GM18526 (cell line): ENCODE measurements at regions not wholly inside any gene's neighbourhood (a gene's known extent, or its start where the extent isn't known, plus 50 kb on each side); places are given as distances from the start of the nearest gene placed in this dataset.

Experiments
- POLR2A ChIP-seq: IDR thresholded peaks from 3 replicates; pipeline ENCODE4 v1.6.1; 2011; ENCODE audit not compliant: insufficient read length; ENCODE audit errors: extremely low read depth

DNA sequence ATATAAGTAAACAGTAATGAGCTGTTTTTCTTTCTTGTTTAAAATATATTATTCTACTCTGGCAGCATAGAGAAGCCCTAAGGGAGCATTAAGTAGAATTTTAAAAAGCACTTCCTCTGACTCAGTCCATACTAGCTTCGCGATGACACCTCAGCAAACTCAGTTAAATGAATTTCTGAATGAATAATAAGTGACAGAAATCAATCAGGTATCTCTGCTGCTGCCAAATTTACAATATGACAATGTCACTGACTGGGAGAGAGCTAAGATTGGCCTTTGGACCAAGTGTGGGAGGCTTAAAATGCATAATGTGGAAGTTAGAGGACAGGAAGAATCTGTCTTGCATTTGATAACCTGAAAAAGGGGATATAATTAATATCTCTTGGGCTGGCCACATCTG is 296.1 kb downstream of the HHIPL2 start:
- TF ChIP-seq POLR2A = no peak

DNA sequence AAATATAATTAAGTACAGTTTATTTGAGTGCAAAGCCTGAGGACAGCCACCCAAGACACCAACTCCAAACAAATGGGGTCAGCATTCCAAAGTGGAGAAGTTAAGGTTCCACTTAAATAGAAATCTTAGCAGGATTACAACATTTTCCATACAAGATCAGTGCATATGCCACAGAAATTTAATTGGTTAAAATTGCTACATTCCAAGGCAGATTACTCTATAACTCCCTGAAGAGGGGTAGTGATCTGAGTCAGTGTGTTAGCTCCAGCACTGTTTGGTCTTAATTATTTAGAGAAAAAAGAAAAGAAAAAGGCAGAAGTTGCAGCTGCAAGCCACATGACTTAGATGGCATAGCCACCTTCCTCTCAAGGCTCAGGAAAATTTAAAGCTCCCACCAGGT is 297.5 kb downstream of the HHIPL2 start:
- no peak for TF ChIP-seq POLR2A

DNA sequence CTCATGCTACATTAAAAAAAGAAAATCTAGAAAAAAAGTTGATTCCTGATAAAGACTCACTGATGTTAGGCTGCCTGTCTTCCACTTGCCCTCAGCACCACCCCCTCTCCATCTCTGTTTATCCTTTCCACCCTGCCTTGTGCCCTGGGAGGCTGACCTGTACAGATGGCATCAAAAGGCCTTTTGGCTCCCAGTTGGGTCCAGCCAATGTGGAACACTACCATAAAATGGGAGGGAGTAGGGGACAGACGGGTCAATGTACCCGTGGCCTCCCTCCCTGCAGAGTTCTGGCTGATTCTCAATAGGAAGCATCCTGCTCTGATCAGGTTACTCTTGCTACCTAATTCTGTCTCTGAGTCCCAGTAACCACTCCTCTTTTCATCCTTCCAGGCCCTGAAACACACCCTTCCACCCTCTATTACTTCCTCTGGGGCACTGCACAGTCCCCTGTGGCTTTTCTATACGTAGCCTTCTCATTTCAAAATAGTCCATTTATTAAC is 300.0 kb downstream of the HHIPL2 start:
- TF ChIP-seq POLR2A = no peak

DNA sequence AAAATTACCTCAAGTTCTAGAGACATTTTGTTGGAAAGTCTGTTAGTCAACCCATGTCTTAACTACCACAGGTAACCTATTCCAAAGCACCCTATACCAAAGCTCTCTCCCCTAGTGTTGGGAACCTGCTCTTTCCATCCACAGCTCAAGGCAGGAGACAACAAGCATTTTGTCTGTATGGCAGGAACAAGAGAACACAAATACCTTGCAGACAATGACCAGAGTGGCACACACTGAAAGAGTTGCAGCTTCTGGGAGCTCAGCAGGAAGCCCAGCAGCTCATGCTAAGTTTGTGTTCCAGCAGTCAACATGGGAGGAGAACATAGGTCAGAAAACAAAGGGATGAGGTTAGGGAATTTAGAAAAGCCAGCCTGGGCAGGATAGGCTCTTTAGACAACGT is 300.8 kb downstream of the HHIPL2 start:
- TF ChIP-seq POLR2A = no peak

DNA sequence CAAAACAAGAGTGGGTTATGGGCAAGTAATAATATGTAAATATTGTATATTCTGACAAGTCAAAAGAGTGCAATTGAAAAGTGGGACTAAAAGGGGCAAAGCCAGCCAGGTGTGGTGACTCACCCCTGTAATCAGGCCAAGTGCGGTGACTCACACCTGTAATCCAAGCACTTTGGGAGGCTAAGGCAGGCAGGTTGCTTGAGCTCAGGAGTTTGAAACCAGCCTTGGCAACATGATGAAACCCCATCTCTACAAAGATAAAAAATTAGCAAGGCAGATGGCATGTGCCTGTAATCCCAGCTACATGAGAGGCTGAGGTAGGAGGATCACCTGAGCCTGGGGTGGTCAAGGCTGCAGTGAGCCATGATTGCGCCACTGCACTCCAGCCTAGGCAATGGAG is 304.0 kb downstream of the HHIPL2 start:
- TF ChIP-seq POLR2A = no peak

DNA sequence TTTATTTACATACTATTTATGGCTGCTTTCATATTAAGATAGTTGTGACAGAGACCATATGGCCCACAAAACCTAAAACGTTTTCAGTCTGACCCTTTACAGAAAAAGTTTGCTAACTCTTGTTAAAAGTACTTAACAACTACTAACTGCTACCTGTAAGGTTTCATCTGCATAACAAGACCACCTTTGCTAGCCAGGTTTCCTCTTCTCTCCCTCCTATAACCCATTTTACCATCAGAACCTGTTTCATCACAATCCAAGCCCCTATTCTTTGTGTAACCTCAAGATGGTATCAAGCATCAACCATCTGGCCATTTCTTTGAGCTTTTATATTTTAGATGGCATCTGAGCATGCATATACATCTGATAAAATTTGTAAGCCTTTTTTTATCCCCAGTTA is 305.4 kb downstream of the HHIPL2 start:
- TF ChIP-seq POLR2A = no peak

DNA sequence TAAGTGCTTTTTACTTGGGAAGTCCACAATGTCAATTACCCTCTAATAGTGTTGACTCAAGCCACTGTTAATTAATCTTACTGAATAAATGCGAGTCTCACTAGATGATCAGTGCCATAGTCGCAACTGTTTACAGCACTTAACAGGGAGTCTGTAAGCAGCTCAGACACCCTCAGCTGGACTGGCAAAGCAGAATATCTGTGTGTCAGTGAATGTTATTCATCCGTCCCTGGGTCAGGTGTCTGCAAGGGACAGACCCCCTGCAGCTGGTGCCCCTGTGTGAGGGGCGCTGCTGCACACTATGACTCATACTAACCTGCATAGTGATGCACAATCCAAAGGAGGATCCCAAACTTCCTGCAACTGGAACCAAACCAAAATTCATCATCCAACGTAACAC is 306.5 kb downstream of the HHIPL2 start:
- TF ChIP-seq POLR2A = no peak

DNA sequence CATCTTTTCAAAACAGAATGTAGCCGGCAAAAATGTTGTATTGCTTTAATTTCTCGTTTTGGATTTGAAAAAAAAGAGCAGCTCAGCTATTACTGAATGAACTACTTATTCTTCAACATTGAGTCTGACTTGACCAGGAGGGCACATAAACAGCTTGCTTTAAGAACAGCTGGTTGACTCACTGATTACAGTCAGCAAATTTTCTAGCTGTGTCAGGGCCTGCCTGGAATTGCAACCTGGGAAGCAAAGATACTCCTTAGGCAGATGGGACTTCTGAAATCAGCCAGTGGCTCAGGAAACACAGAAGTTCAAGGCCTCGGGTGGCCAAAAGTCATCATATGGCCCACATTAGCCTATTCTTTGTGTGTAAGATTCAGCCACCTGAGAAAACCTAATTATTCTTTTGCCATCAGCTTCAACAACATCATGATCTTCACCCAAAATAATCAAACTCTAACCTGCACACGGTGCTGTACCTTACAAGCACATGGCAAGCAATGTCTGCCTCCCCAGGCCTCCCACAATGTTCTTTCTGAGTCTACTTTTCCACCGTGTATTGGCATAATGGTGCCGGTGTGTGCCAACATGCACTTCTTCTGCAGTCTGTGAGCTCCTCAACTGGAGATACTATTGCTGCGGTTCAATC is 307.2 kb downstream of the HHIPL2 start:
- TF ChIP-seq POLR2A = no peak

DNA sequence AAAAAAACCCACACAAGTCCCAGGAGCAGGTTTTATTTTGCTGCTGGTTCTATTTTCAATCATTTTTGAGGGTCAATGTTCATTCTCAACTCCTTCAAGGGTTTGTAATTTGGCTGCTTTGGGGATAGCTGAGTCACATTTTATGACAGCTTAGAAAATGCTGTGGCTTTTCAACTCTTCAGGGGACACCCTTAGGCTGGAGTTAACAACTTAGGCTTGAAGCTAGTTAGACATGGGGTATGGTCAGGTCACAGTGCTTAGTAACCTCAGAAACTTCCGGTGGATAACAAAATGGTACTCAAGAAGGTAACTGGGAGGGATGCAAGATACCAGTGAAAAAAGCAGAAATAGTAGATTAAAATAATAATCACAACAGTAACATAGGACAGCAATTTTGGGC is 308.8 kb downstream of the HHIPL2 start:
- no peak for TF ChIP-seq POLR2A

DNA sequence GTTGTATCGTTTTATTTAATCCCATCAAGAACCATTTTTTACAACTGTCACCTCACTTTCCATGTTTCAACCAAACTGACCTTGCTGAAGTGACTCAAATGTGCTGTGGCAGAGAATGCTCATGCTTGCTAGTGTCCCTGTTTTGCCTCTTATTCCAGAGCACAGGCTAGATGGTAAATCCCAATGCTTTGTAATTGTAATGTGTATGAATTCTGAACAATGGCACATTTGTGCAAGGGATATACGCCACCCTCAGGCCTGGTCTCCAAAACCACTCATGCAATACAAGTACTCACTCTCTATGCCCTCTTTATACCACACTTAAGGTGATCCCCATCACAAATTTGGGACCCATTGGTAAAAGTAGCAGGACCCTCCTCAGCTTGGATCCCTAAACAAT is 313.6 kb downstream of the HHIPL2 start:
- TF ChIP-seq POLR2A = no peak

DNA sequence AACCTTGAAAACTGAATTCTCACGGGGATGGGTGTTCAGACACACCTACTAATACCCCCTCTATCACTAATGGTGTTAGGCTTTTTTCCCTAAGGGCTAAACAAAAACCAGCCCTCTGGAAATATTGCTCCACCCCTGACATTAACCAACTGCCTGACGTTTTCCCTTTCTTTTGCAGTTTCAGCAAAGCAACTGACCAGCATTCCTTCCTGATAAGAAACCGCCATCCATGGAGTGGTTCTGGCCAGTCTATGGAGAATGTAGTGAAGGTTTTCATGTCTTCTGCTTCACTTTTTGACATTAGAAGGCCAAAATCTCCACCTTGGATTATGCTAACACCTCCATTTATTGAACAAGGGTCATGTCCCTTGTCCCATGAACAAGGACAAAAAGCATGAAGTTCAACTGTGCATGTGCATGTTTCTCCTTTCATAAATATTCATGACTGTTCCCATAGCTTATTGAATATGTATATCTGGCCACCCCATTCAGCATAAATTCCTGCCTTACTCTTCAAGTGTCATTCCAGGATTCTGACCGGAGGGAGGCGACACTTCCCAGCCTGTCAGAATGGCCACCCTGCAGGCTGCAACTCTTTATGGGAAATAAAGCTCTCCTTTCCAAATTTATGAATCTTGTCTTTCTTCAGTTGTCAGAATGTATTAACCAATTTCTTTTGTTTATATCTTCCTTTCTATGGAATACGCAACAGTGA is 314.3 kb downstream of the HHIPL2 start:
- TF ChIP-seq POLR2A = no peak

DNA sequence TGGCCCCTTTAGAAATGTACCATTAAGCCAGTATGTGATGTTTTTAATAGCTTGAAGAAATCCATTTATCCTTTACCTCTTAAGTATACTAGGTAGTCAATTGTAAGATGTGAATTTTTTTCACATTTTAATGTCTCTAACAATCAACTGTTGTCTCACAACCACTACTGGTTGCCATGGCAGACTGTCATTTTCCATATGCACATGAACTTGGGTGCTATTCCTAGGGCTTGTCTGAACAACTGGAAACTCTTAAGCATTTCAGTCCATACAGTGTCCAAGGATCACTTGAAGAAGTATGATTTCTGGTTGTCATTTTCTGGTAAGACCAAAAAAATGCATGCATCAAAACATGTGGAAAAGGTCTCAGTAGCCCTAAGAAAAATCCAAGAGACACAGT is 315.1 kb downstream of the HHIPL2 start:
- TF ChIP-seq POLR2A = no peak

DNA sequence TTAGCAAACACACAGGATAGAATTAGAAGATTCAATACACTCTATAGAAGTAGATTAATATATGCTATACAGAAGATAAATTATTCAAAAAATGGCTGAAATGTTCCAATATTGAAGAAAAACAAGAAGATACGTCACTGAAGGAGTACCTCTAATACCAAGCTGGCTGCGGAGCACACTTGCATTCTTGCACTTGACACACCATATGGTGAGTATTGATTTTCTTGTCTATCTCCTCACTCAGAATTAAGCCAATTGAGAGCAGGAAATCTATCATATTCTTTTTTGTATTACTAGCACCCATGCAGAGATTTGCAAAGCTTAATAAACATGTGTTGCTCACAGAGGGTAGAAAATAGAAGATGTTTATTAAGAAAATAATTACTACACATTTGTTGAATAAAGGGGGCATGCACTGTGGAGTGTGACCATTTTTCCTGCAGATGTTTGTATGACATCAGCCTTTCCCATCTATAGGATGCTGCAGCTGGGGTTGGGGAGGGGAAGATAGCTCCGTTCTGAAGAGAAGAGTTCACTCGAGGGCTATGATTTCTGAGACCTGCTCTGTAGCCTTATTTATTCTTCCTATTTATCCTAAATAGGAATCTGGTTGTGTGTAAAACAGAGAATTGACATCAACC is 318.1 kb downstream of the HHIPL2 start:
- no peak for TF ChIP-seq POLR2A

DNA sequence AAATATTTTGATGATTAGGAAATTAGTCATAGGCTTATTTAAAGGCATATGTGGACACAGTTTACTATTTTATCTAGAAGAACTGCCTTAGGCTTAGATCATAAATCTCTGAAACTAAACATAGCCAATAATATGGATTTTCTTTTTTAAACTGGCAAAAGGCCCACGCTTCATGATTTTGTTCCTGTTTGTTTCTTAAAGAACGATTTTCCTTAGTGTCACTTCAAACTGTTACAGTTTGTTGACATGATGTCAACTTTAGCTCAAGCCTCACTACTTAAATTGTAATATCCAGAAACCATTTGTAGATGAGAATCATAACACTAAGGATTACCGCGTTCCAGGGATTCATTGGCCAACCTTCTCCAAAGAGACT is 322.6 kb downstream of the HHIPL2 start:
- no peak for TF ChIP-seq POLR2A

DNA sequence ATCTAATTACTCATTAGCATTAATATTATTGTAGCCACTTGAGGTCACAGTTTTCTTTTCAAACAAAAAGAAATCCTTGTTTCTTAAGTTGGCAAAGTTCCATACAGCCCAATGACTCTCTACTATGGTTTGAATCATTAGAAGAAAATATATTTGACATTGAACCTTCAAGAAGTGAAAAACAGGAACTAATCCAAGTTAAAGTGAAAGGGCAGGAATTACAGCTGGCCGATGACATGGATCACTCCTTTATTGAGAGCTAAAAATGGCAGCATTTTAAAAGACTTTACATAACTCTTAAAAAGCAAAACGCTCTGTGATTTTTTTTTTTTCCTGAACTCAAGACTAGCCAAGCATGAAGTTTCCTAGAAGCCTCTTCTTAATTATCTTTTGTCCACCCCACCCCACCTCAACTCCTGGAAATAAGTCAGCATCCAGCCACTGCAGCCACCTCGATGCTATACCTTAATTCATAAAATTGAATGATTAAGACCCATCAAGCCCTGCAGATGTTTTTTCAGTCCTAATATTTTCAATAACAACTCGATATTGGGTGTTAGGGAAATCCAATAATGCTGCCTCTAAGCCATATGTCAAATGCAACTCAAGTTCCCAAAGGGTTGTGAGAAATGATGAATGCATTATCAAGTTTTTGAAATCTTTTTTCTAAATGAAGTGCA is 323.1 kb downstream of the HHIPL2 start:
- TF ChIP-seq POLR2A = no peak

DNA sequence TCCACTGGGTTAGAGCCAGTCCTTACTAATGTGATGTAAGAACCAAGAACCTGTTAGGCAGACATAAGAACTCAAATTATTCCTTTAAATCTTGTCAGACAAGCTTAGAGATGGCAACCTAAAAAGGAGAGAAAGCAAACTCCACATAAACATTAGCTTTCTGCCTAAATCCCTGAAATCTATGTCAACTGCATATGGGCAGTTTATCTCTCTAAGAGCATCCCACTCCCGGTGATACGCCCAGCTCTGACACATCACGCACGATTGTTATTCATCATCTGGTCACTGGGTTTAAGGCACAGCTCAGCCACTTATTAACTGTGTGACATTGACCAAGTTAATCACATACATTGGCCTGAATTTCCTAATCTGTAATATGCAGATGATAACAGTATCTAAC is 323.7 kb downstream of the HHIPL2 start:
- no peak for TF ChIP-seq POLR2A
